ENCODE measurements at regions not wholly inside any gene's neighbourhood (a gene's known extent, or its start where the extent isn't known, plus 50 kb on each side); places are given as distances from the start of the nearest gene placed in this dataset.

DNA sequence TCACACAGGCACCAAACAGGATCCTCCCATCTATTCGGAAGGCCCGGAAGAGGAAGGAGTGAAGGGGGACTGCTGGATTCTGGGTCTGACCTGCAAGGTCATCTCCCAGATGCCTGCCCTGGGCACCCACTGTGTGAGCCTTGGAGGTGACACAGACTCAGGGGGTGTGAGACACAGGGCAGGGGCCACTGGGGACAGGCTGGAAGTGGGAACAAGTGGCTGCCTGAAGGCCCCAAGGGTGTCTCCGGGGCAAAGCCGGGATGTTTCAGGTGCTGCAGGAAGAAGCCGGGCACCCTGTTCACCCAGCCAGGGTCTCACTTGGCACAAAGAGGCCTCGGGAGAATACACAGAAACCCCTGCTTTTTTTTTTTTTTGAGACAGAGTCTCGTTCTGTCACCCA lies 385.5 kb downstream of the CTTN start:
- no peak for ATAC-seq (ENCODE audit: low FRiP score)
- DNase-seq (ENCODE audit: low spot score) = no peak
- no peak for TF ChIP-seq CTCF (IDR thresholded peaks at IDR 0.05)

- peak; percentile 18 for ATAC-seq (ENCODE audit: low FRiP score)
- TF ChIP-seq CTCF (IDR thresholded peaks at IDR 0.05) = no peak
- DNase-seq (ENCODE audit: low spot score) = no peak
These were observed 387.0 kb downstream of the CTTN start for GRCh38 chr11:70785372-70785771.

- DNase-seq (ENCODE audit: low spot score) = no peak
- ATAC-seq (ENCODE audit: low FRiP score) = no peak
- TF ChIP-seq CTCF (IDR thresholded peaks at IDR 0.05) = no peak
These were observed 387.8 kb downstream of the CTTN start for GRCh38 chr11:70786021-70786665.

GRCh38 chr11:70788248-70789022 lies 390.1 kb downstream of the CTTN start:
- DNase-seq (ENCODE audit: low spot score) = no peak
- no peak for ATAC-seq (ENCODE audit: low FRiP score)
- no peak for TF ChIP-seq CTCF (IDR thresholded peaks at IDR 0.05)

- ATAC-seq (ENCODE audit: low FRiP score) (no peak), DNase-seq (ENCODE audit: low spot score) (no peak)
- TF ChIP-seq CTCF (IDR thresholded peaks at IDR 0.05) = no peak
These were observed 392.5 kb downstream of the CTTN start for GRCh38 chr11:70790671-70791300.

GRCh38 chr11:70796648-70797227 lies 398.4 kb downstream of the CTTN start:
- TF ChIP-seq CTCF (IDR thresholded peaks at IDR 0.05) = no peak
- ATAC-seq (ENCODE audit: low FRiP score) = no peak
- DNase-seq (ENCODE audit: low spot score) = no peak

Measured in omental fat pad (tissue), 3 donors.